DND-41 (cell line): ENCODE measurements at regions not wholly inside any gene's neighbourhood (a gene's known extent, or its start where the extent isn't known, plus 50 kb on each side); places are given as distances from the start of the nearest gene placed in this dataset.

Source experiments
- ATAC-seq: fragments of 200-7000 bp; cut with Tn5 transposase; 3 replicates; pipeline ENCODE4 v1.9.1; 2021; ENCODE audit warnings: low read depth; ENCODE audit not compliant: insufficient read depth
- DNase-seq: peaks from one replicate; pipeline ENCODE4 v3.0.0-alpha.2; 2020
- H2AFZ ChIP-seq: 2 replicates; pipeline ENCODE4 v1.6.0; 2012; ENCODE audit warnings: low read depth, low read length
- H3K27ac ChIP-seq: 2 replicates; pipeline ENCODE4 v1.5.1; 2012; ENCODE audit warnings: low read length, inconsistent platforms
- H3K27me3 ChIP-seq: fragments of 200-600 bp; sonication (generic); 2 replicates; pipeline ENCODE4 v1.6.0; 2012; ENCODE audit warnings: low read length, mild to moderate bottlenecking, inconsistent platforms; ENCODE audit not compliant: insufficient read depth, poor library complexity
- H3K36me3 ChIP-seq: 2 replicates; pipeline ENCODE4 v1.5.1; 2012; ENCODE audit warnings: low read length, inconsistent platforms; ENCODE audit not compliant: insufficient read depth
- H3K4me1 ChIP-seq: 2 replicates; pipeline ENCODE4 v1.5.1; 2012; ENCODE audit warnings: mild to moderate bottlenecking, low read length; ENCODE audit not compliant: insufficient read depth
- H3K4me2 ChIP-seq: 2 replicates; pipeline ENCODE4 v1.6.0; 2012; ENCODE audit warnings: mild to moderate bottlenecking, moderate library complexity, low read length, inconsistent platforms; ENCODE audit not compliant: insufficient read depth
- H3K4me3 ChIP-seq, 2 experiments: fragments of 200-600 bp in 1 of 2; shearing (Covaris generic) in 1 of 2; 2 replicates each; pipeline ENCODE4 v1.5.1; 2012 to 2016; ENCODE audit warnings: inconsistent platforms in 2 of 2, low read length in 2 of 2, mild to moderate bottlenecking in 2 of 2, low read depth in 1 of 2, moderate library complexity in 1 of 2
- H3K79me2 ChIP-seq: 2 replicates; pipeline ENCODE4 v1.6.0; 2012; ENCODE audit warnings: low read length, inconsistent platforms; ENCODE audit not compliant: insufficient read depth
- H3K9ac ChIP-seq: 2 replicates; pipeline ENCODE4 v1.6.0; 2012; ENCODE audit warnings: low read depth, mild to moderate bottlenecking, inconsistent platforms, low read length, moderate library complexity
- H3K9me3 ChIP-seq: 2 replicates; pipeline ENCODE4 v1.5.1; 2012; ENCODE audit warnings: low read length, moderate library complexity, mild to moderate bottlenecking, inconsistent platforms; ENCODE audit not compliant: insufficient read depth, severe bottlenecking
- H4K20me1 ChIP-seq: 2 replicates; pipeline ENCODE4 v1.6.0; 2012; ENCODE audit warnings: low read length; ENCODE audit not compliant: insufficient read depth
- EZH2 ChIP-seq: IDR thresholded peaks from 3 replicates; pipeline ENCODE4 v1.6.1; 2012; ENCODE audit warnings: borderline replicate concordance, low read depth, mild to moderate bottlenecking, moderate library complexity, low read length, inconsistent platforms; ENCODE audit not compliant: severe bottlenecking
- TF ChIP-seq, protein P1 (sequence below): IDR thresholded peaks from 2 replicates; pipeline ENCODE4 v1.5.1; 2012; ENCODE audit warnings: borderline replicate concordance, low read length, moderate library complexity, mild to moderate bottlenecking; ENCODE audit not compliant: poor library complexity, severe bottlenecking; ENCODE audit errors: extremely low read depth

DNA sequence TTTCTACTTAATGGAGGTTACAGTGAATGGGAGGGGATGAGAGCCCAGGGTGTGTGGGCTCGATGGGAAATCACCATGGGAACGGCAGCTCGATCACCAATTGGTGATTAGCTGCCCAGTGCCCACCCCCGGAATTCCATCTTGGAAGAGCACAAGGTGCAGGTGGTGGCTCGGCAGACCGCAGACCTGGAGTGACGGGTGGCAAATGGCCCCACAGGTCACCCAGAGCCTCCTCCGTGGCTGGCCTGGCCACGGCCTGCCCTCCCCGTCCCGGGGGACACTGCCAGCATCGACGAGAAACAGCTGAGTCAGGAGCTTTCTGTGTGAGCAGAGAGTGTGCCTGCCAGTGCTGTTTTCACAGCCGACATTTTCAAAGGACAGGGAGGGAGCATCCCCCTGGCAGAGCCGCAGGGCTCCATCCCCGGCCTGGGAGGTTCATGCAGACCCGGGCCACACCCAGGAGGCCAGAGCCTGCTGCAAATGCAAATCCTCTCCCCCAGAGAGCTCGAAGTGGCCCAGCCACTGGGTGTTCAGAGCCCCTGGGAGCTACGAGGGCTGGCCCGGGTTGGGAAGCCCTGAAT, 176.4 kb upstream of the MYT1L start:
- Histone ChIP-seq H3K4me3 (no peak overlapping the region), H3K36me3 (no peaks in the 10 kb centered on the region), H3K79me2 (no peaks in the 10 kb centered on the region), H3K9me3 (no peaks in the 10 kb centered on the region), H4K20me1 (no peaks in the 10 kb centered on the region), H3K9ac (no peak overlapping the region), H3K4me2 (no peak overlapping the region), H3K4me1 (no peaks in the 10 kb centered on the region), H2AFZ (no peak overlapping the region), H3K27ac (no peak overlapping the region), H3K27me3 (no peaks in the 10 kb centered on the region)
- no peak for TF ChIP-seq EZH2
- TF ChIP-seq, protein P1, sequence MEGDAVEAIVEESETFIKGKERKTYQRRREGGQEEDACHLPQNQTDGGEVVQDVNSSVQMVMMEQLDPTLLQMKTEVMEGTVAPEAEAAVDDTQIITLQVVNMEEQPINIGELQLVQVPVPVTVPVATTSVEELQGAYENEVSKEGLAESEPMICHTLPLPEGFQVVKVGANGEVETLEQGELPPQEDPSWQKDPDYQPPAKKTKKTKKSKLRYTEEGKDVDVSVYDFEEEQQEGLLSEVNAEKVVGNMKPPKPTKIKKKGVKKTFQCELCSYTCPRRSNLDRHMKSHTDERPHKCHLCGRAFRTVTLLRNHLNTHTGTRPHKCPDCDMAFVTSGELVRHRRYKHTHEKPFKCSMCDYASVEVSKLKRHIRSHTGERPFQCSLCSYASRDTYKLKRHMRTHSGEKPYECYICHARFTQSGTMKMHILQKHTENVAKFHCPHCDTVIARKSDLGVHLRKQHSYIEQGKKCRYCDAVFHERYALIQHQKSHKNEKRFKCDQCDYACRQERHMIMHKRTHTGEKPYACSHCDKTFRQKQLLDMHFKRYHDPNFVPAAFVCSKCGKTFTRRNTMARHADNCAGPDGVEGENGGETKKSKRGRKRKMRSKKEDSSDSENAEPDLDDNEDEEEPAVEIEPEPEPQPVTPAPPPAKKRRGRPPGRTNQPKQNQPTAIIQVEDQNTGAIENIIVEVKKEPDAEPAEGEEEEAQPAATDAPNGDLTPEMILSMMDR, result no peak
- ATAC-seq (no peak), DNase-seq (no peak)

DNA sequence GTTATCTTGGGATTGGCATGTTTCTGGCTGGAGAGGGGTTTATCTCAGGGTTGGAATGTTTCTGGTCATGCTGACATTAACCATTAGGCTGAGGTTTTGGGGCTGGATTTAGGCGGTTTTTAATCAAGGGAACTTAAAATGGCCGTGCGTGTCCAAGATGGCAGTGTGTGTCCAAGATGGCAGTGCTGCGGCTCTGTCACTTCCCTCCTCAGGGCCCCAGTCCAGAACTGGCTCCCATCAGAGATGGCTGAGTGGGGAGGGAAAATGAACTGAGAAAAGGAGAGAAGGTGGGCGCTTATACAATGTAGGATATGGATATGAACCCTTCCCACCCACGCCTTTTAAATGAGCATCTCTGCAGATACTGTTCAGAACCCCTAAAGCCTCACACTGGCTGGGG, 175.5 kb upstream of the MYT1L start:
- Histone ChIP-seq H3K36me3 (no peaks in the 10 kb centered on the region), H3K4me3 (no peak overlapping the region), H3K79me2 (no peaks in the 10 kb centered on the region), H3K9me3 (no peaks in the 10 kb centered on the region), H3K27ac (no peak overlapping the region), H4K20me1 (no peaks in the 10 kb centered on the region), H2AFZ (no peak overlapping the region), H3K27me3 (no peaks in the 10 kb centered on the region), H3K9ac (no peak overlapping the region), H3K4me2 (no peak overlapping the region), H3K4me1 (no peaks in the 10 kb centered on the region)
- TF ChIP-seq EZH2, result no peak
- TF ChIP-seq, protein P1, result no peak
- ATAC-seq, result no peak
- no peak for DNase-seq

DNA sequence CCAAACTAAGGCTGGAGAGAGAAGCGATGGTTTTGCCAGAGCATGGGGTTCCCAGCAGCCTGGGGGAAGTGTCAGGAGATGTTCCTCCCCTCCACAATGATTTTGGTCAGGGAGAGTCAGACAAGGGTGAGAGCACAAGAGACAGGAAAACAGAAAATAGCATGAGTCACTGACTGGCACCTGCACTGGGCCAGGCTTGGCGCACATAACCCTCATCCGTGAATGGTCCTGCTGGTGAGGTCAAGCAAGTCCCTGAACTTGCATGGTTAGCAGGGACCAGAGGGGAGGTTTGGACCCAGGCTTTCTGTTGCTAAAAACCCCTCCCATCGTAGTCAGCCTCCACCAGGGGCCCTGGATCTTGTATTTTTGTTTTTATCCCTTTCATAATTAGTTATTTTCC, 174.5 kb upstream of the MYT1L start:
- no peaks in the 10 kb centered on the region for H3K36me3 ChIP-seq
- H2AFZ ChIP-seq, result no peak overlapping the region
- no peaks in the 10 kb centered on the region for H3K9me3 ChIP-seq
- no peak overlapping the region for H3K4me3 ChIP-seq
- no peaks in the 10 kb centered on the region for H4K20me1 ChIP-seq
- no peak for ATAC-seq
- H3K79me2 ChIP-seq, result no peaks in the 10 kb centered on the region
- no peak overlapping the region for H3K4me2 ChIP-seq
- no peak for DNase-seq
- TF ChIP-seq, protein P1, result no peak
- no peak for TF ChIP-seq EZH2
- no peaks in the 10 kb centered on the region for H3K4me1 ChIP-seq
- no peaks in the 10 kb centered on the region for H3K27me3 ChIP-seq
- H3K9ac ChIP-seq, result no peak overlapping the region
- no peak overlapping the region for H3K27ac ChIP-seq
